ENCODE measurements at regions not wholly inside any gene's neighbourhood (a gene's known extent, or its start where the extent isn't known, plus 50 kb on each side); places are given as distances from the start of the nearest gene placed in this dataset.
"Not testable (repeated sequence)": the region's sequence is repeated elsewhere in the genome, so short reads cannot be mapped to it uniquely, and the experiment has no call there.

- not testable (repeated sequence) for DNase-seq
Observed at GRCh38 chr21:9795291-9795690, 726.1 kb upstream of the TPTE start.

GRCh38 chr21:9796293-9796692 is 725.1 kb upstream of the TPTE start:
- DNase-seq, result not testable (repeated sequence)

- not testable (repeated sequence) for DNase-seq
Observed at GRCh38 chr21:9807675-9808074, 713.7 kb upstream of the TPTE start.

GRCh38 chr21:9811223-9812004 is 710.0 kb upstream of the TPTE start:
- not testable (repeated sequence) for DNase-seq

GRCh38 chr21:9812507-9812906 is 708.9 kb upstream of the TPTE start:
- DNase-seq, result not testable (repeated sequence)

- not testable (repeated sequence) for DNase-seq
Observed at GRCh38 chr21:9813894-9814814, 707.2 kb upstream of the TPTE start.

- DNase-seq, result not testable (repeated sequence)
Observed at GRCh38 chr21:9815181-9815789, 706.1 kb upstream of the TPTE start.

- DNase-seq, result not testable (repeated sequence)
Observed at GRCh38 chr21:9816734-9817334, 704.5 kb upstream of the TPTE start.

- not testable (repeated sequence) for DNase-seq
Observed at GRCh38 chr21:9817841-9818441, 703.4 kb upstream of the TPTE start.

- DNase-seq, result not testable (repeated sequence)
Observed at GRCh38 chr21:9819549-9820192, 701.7 kb upstream of the TPTE start.

GRCh38 chr21:9820579-9820978 is 700.8 kb upstream of the TPTE start:
- DNase-seq, result not testable (repeated sequence)

- DNase-seq, result not testable (repeated sequence)
Observed at GRCh38 chr21:9821472-9821871, 699.9 kb upstream of the TPTE start.

GRCh38 chr21:9822093-9822820 is 699.1 kb upstream of the TPTE start:
- not testable (repeated sequence) for DNase-seq

- DNase-seq, result not testable (repeated sequence)
Observed at GRCh38 chr21:9823197-9824157, 697.9 kb upstream of the TPTE start.

GRCh38 chr21:9830801-9831200 is 690.6 kb upstream of the TPTE start:
- not testable (repeated sequence) for DNase-seq

GRCh38 chr21:9832751-9833150 is 688.6 kb upstream of the TPTE start:
- DNase-seq, result not testable (repeated sequence)

- not testable (repeated sequence) for DNase-seq
Observed at GRCh38 chr21:9836547-9836946, 684.8 kb upstream of the TPTE start.

- not testable (repeated sequence) for DNase-seq
Observed at GRCh38 chr21:9837001-9837400, 684.4 kb upstream of the TPTE start.

GRCh38 chr21:9837526-9837925 is 683.9 kb upstream of the TPTE start:
- DNase-seq, result not testable (repeated sequence)
